SU-DHL-6 (cell line): ENCODE measurements at regions not wholly inside any gene's neighbourhood (a gene's known extent, or its start where the extent isn't known, plus 50 kb on each side); places are given as distances from the start of the nearest gene placed in this dataset.

Experiments used
- H2AFZ ChIP-seq: fragments of 200-600 bp; sonication (generic); 2 replicates; pipeline ENCODE4 v1.6.1; 2014; ENCODE audit warnings: low read depth, mild to moderate bottlenecking, moderate library complexity, mixed read lengths, antibody characterized with exemption, low read length; ENCODE audit not compliant: severe bottlenecking
- H3F3A ChIP-seq: fragments of 200-600 bp; shearing (Covaris generic); 2 replicates; pipeline ENCODE4 v1.6.0; 2016; ENCODE audit warnings: antibody characterized with exemption, mild to moderate bottlenecking; ENCODE audit not compliant: insufficient read depth
- H3K27ac ChIP-seq: fragments of 200-600 bp; sonication (generic); 2 replicates; pipeline ENCODE4 v1.5.1; 2016; ENCODE audit warnings: low read depth, mild to moderate bottlenecking, low read length, moderate library complexity, mixed read lengths
- H3K27me3 ChIP-seq: fragments of 200-600 bp; sonication (generic), shearing (Covaris generic); 2 replicates; pipeline ENCODE4 v1.6.0; 2014; ENCODE audit warnings: mild to moderate bottlenecking, low read length
- H3K36me3 ChIP-seq: fragments of 200-600 bp; sonication (generic); 2 replicates; pipeline ENCODE4 v1.6.1; 2014; ENCODE audit warnings: mild to moderate bottlenecking, low read length, mixed read lengths
- H3K4me2 ChIP-seq: fragments of 300-600, 200-600 bp; shearing (Covaris generic), sonication (generic); 2 replicates; pipeline ENCODE4 v1.6.0; 2014; ENCODE audit warnings: low read length, low read depth, mild to moderate bottlenecking; ENCODE audit not compliant: poor library complexity, severe bottlenecking
- H3K4me3 ChIP-seq: fragments of 200-600 bp; sonication (generic); 2 replicates; pipeline ENCODE4 v1.5.1; 2014; ENCODE audit warnings: antibody characterized with exemption, low read length, mild to moderate bottlenecking, mixed read lengths; ENCODE audit not compliant: insufficient read depth, poor library complexity, severe bottlenecking
- H3K79me2 ChIP-seq: fragments of 200-600 bp; sonication (generic); 2 replicates; pipeline ENCODE4 v1.6.1; 2014; ENCODE audit warnings: mild to moderate bottlenecking, low read length, moderate library complexity; ENCODE audit not compliant: insufficient read depth
- H3K9ac ChIP-seq: fragments of 200-600 bp; sonication (generic); 2 replicates; pipeline ENCODE4 v1.7.0; 2014; ENCODE audit warnings: mild to moderate bottlenecking, low read length
- H3K9me2 ChIP-seq: fragments of 200-600 bp; sonication (generic); replicated peaks from 2 replicates; pipeline ENCODE4 v1.6.1; 2014; ENCODE audit warnings: low read length; ENCODE audit not compliant: insufficient read depth
- H3K9me3 ChIP-seq: fragments of 200-600 bp; sonication (generic); 2 replicates; pipeline ENCODE4 v1.6.1; 2014; ENCODE audit warnings: low read length, mixed read lengths; ENCODE audit not compliant: insufficient read depth
- H4K20me1 ChIP-seq: fragments of 200-600 bp; sonication (generic); 2 replicates; pipeline ENCODE4 v1.6.1; 2014; ENCODE audit warnings: low read depth, mild to moderate bottlenecking, antibody characterized with exemption, low read length, moderate library complexity, mixed read lengths
- CTCF ChIP-seq: fragments of 200-600 bp; sonication (generic); IDR thresholded peaks from one replicate; pipeline ENCODE4 v1.5.1; 2017; ENCODE audit warnings: antibody characterized with exemption, mild to moderate bottlenecking, low read length, moderate library complexity; ENCODE audit not compliant: insufficient read depth, poor library complexity, severe bottlenecking
- EZH2phosphoT487 ChIP-seq: fragments of 200-600 bp; sonication (generic), shearing (Covaris generic); conservative IDR thresholded peaks from 2 replicates; pipeline ENCODE4 v1.6.1; 2018; ENCODE audit warnings: mild to moderate bottlenecking, antibody characterized with exemption, low read length, moderate library complexity, mixed read lengths

DNA sequence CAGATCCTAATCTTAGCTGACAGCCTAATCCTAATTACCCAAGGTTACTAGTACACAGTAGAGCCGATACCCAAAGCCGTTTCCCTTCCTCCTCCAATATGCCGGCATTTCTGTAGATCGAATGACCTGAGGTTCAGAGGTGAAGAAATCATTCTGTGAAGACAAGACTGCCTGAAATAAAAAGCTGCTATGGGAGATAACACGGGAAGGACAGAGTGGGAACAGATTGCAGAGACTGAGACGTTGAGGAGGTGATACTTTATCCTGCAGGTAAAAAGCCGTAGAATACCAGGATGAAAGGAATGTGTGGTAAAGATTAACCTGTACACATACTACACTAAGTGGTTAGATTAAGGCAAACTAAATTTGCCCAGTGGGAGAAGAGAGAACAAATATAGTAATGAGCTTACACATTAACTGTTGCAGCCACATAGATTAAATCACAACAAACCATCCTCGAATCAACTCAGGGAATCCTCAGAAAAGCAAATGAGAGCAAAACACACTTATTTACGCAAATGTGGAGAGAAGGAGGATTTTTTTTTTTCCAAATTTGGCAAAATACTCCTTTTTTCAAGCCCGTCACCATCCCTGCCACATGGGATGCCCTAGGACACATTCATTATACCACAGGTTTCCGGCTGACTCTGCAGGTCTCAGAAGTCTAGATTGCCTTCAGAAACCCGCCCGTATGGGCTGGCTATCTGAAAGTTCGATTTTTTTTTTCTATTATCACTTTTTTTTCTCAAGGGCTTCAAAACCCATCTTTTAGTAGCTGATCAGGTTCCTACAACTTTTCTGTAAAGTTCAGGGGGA is 188.0 kb downstream of the TTC8 start:
- Histone ChIP-seq H4K20me1 (no peaks in the 10 kb centered on the region), H3K9me2 (no peaks in the 10 kb centered on the region), H3K27ac (no peak overlapping the region), H3K9me3 (no peaks in the 10 kb centered on the region), H3K36me3 (no peaks in the 10 kb centered on the region), H3F3A (no peaks in the 10 kb centered on the region), H3K79me2 (no peaks in the 10 kb centered on the region), H3K4me2 (no peak overlapping the region), H3K4me3 (no peak overlapping the region), H3K9ac (no peak overlapping the region), H2AFZ (no peak overlapping the region), H3K27me3 (no peaks in the 10 kb centered on the region)
- TF ChIP-seq CTCF: no peak
- TF ChIP-seq EZH2phosphoT487: no peak

DNA sequence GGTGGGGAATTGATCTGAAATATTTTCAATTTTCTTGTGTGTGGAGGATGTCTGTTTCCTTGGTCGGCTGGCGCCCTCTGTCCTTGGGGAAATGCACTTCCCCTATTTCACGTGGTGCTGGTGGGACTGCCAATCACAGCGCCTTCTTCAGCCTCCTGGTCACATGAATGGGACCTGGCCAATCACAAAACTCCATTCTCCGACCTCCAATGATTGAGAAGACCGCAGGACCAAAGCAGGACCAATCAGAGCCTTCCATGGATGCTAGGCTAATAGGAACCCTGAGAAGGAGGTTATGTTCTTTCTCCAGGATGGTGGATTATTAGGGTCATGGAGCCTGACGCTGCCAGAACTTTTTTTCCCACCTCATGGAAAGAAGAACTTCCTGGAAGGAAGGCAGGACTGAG is 188.7 kb downstream of the TTC8 start:
- no peaks in the 10 kb centered on the region for H3K79me2 ChIP-seq
- H3K27me3 ChIP-seq: no peaks in the 10 kb centered on the region
- no peaks in the 10 kb centered on the region for H3K9me3 ChIP-seq
- H3K9ac ChIP-seq: no peak overlapping the region
- no peak overlapping the region for H3K4me2 ChIP-seq
- no peak overlapping the region for H2AFZ ChIP-seq
- no peak overlapping the region for H3K27ac ChIP-seq
- H3K9me2 ChIP-seq: no peaks in the 10 kb centered on the region
- no peak overlapping the region for H3K4me3 ChIP-seq
- no peaks in the 10 kb centered on the region for H4K20me1 ChIP-seq
- no peaks in the 10 kb centered on the region for H3K36me3 ChIP-seq
- no peak for TF ChIP-seq CTCF
- no peak for TF ChIP-seq EZH2phosphoT487
- no peaks in the 10 kb centered on the region for H3F3A ChIP-seq

- Histone ChIP-seq H3K9ac (no peak overlapping the region), H2AFZ (no peak overlapping the region), H3K4me3 (no peak overlapping the region)
Measured at GRCh38 chr14:89013698-89014568, 189.5 kb downstream of the TTC8 start.

More at GRCh38 chr14:89013698-89014568, 189.5 kb downstream of the TTC8 start:
- TF ChIP-seq CTCF: no peak
- no peaks in the 10 kb centered on the region for H3F3A ChIP-seq
- H3K9me2 ChIP-seq: no peaks in the 10 kb centered on the region
- no peaks in the 10 kb centered on the region for H3K79me2 ChIP-seq
- no peak overlapping the region for H3K4me2 ChIP-seq
- no peaks in the 10 kb centered on the region for H4K20me1 ChIP-seq
- no peaks in the 10 kb centered on the region for H3K36me3 ChIP-seq
- no peak overlapping the region for H3K27ac ChIP-seq
- no peaks in the 10 kb centered on the region for H3K9me3 ChIP-seq
- H3K27me3 ChIP-seq: no peaks in the 10 kb centered on the region
